A673 (cell line): ENCODE measurements at regions not wholly inside any gene's neighbourhood (a gene's known extent, or its start where the extent isn't known, plus 50 kb on each side); places are given as distances from the start of the nearest gene placed in this dataset.

Source experiments
- BruUV-seq: library from RNA; stranded (reverse); fragments of 400-500 nt; replicated peaks from 2 replicates; lab custom pipeline; 2021; lab: Mats Ljungman, UMichigan
- CTCF ChIA-PET: fragments of 300-600 bp; sonication (Branson Sonifier 250); formaldehyde crosslinking; loops from one replicate; lab custom pipeline; 2022; ENCODE audit warnings: antibody characterized with exemption; lab: Charles Lee
- POLR2A ChIA-PET: fragments of 300-600 bp; sonication (Branson Sonifier 250); formaldehyde crosslinking; loops from one replicate; lab custom pipeline; 2022; ENCODE audit warnings: antibody characterized with exemption; ENCODE audit not compliant: low non-redundant PET; lab: Charles Lee
- DNase-seq: peaks from one replicate; pipeline ENCODE4 v3.0.0-alpha.2; 2015; ENCODE audit warnings: low spot score
- H3K27ac ChIP-seq: fragments of 200-600 bp; sonication (generic); 2 replicates; pipeline ENCODE4 v1.5.1; 2016; ENCODE audit warnings: mixed run types, low read depth, mild to moderate bottlenecking, mixed read lengths, antibody characterized with exemption, low read length; ENCODE audit not compliant: poor library complexity, severe bottlenecking
- H3K27me3 ChIP-seq: fragments of 200-600 bp; sonication (generic); replicated peaks from 2 replicates; pipeline ENCODE4 v1.6.1; 2017; ENCODE audit warnings: mixed run types, low read depth, mild to moderate bottlenecking, mixed read lengths, antibody characterized with exemption, low read length; ENCODE audit not compliant: insufficient read depth, poor library complexity
- H3K36me3 ChIP-seq: fragments of 200-600 bp; sonication (generic); 2 replicates; pipeline ENCODE4 v1.6.1; 2016; ENCODE audit warnings: mixed run types, mild to moderate bottlenecking, mixed read lengths, antibody characterized with exemption, low read length; ENCODE audit not compliant: insufficient read depth, poor library complexity, severe bottlenecking
- H3K4me1 ChIP-seq: fragments of 200-600 bp; sonication (generic); 2 replicates; pipeline ENCODE4 v1.6.1; 2017; ENCODE audit warnings: mixed run types, mild to moderate bottlenecking, mixed read lengths, antibody characterized with exemption, low read length; ENCODE audit not compliant: insufficient read depth, poor library complexity, severe bottlenecking
- H3K4me3 ChIP-seq: fragments of 200-600 bp; sonication (generic); 2 replicates; pipeline ENCODE4 v1.5.1; 2016; ENCODE audit warnings: low read depth, mixed run types, mild to moderate bottlenecking, mixed read lengths, low read length; ENCODE audit not compliant: poor library complexity, severe bottlenecking
- H3K9me3 ChIP-seq: fragments of 200-600 bp; sonication (generic); 2 replicates; pipeline ENCODE4 v1.6.1; 2016; ENCODE audit warnings: mixed run types, low read depth, mild to moderate bottlenecking, mixed read lengths, antibody characterized with exemption, low read length; ENCODE audit not compliant: poor library complexity, severe bottlenecking
- CTCF ChIP-seq: fragments of 300-800, 200-600 bp; sonication (generic); conservative IDR thresholded peaks from 2 replicates; pipeline ENCODE4 v1.5.1; 2017; ENCODE audit warnings: low read depth, mild to moderate bottlenecking, antibody characterized with exemption, low read length, moderate library complexity, mixed read lengths
- EZH2 ChIP-seq: fragments of 200-600 bp; sonication (generic); IDR thresholded peaks from 2 replicates; pipeline ENCODE4 v1.6.1; 2017; ENCODE audit warnings: borderline replicate concordance, low read depth, mild to moderate bottlenecking, mixed read lengths, antibody characterized with exemption, low read length; ENCODE audit not compliant: poor library complexity, severe bottlenecking
- intact Hi-C: fragments of 100-400 bp; cut with micrococcal nuclease; formaldehyde crosslinking; loops from one replicate; pipeline ENCODE4 v1.10.0; 2022; ENCODE audit not compliant: unreplicated experiment

DNA sequence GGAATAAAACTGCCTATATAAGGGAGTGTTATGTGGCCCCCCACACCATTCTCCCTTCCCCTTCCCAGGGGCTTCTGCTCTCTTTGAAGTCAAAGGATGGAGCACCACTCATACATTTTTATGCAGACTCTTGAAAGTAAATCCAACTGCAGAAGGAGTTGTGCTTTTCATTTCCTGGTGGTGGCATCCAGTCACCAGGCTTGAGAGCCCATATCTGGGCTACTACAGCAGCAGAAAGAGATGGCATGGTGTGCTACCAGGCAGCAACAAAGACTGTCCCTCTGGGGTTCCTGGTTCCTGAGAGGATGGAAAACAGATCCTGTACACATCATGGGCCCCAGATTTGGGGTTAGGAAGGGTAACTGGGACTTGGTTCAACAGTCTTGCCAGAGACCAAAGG, 226.4 kb downstream of the CLIC5 start:
- Histone ChIP-seq H3K27me3 (no peaks in the 10 kb centered on the region), H3K4me3 (no peak overlapping the region), H3K36me3 (no peaks in the 10 kb centered on the region), H3K27ac (no peak overlapping the region), H3K9me3 (no peaks in the 10 kb centered on the region), H3K4me1 (no peaks in the 10 kb centered on the region)
- TF ChIP-seq CTCF, result no peak
- TF ChIP-seq EZH2, result no peak
- ChIA-PET POLR2A (no interaction called here), CTCF (no interaction called here)
- no TSS peak for BruUV-seq
- DNase-seq, result no peak
- intact Hi-C loops, result no loop called here

- TF ChIP-seq EZH2 (no peak), CTCF (no peak)
- no peak overlapping the region for H3K27ac ChIP-seq
- intact Hi-C loops, result no loop called here
- ChIA-PET CTCF (no interaction called here), POLR2A (no interaction called here)
- no peaks in the 10 kb centered on the region for H3K9me3 ChIP-seq
- no peak for DNase-seq
- H3K4me3 ChIP-seq, result no peak overlapping the region
- H3K36me3 ChIP-seq, result no peaks in the 10 kb centered on the region
- no peaks in the 10 kb centered on the region for H3K27me3 ChIP-seq
- H3K4me1 ChIP-seq, result no peaks in the 10 kb centered on the region
- BruUV-seq, result no TSS peak
These were observed 228.3 kb downstream of the CLIC5 start for GRCh38 chr6:45787384-45787783.

DNA sequence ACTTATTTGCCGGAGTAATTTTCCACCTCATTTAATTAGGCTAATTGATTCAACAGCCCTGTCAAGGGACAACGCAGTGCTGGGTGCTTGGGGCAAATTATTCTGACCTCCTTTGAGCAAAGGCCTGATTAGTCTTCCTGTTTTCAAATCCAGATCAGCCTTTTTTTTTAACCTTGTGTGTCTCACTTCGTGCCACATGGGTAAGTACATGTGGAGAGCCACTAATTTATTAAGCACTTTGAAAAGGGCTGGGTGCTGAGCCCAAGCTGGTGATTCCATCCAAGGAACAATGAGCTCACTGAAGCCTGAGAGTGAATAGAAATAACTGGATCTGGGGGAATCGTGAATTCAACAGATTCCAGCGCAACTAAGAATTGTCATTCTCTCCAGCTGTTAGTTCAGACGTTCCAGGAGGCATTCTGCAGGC, 229.3 kb downstream of the CLIC5 start:
- Histone ChIP-seq H3K9me3 (no peaks in the 10 kb centered on the region), H3K4me3 (no peak overlapping the region), H3K4me1 (peaks cover 6% of the 10 kb centered on the region), H3K27ac (no peak overlapping the region), H3K36me3 (no peaks in the 10 kb centered on the region), H3K27me3 (no peaks in the 10 kb centered on the region)
- BruUV-seq, result no TSS peak
- intact Hi-C loops, result no loop called here
- no peak for TF ChIP-seq EZH2
- no peak for TF ChIP-seq CTCF
- POLR2A ChIA-PET, result no interaction called here
- CTCF ChIA-PET, result no interaction called here
- no peak for DNase-seq
